ENCODE measurements at regions not wholly inside any gene's neighbourhood (a gene's known extent, or its start where the extent isn't known, plus 50 kb on each side); places are given as distances from the start of the nearest gene placed in this dataset.

DNA sequence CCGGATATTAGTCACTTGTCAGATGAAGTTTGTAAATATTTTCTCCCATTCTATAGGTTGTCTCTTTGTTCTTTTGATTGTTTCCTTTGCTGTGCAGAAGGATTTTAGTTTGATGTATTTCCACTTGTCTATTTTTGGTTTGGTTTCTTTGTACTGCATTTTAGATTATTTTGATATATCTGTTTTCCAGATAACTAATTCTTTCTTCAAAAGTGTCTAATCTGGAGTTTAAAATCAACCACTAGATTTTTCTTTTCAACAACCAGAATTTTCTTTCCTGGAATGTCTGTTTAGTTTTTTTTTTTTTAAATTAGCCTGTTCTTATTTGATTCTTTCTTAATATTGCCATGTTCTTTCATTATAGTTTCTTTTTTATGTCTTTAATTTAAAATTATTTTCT is 116.8 kb upstream of the INHBA start:
- Histone ChIP-seq H3K4me1 (ENCODE audit: control insufficient read depth in 2 of 2, insufficient read depth in 2 of 2, low read length in 2 of 2) (no peaks in the 10 kb centered on the region), H3K4me3 (ENCODE audit: low read length in 2 of 2) (no peak overlapping the region), H3K9ac (ENCODE audit: low read depth in 1 of 2, low read length in 2 of 2) (no peak overlapping the region), H3K36me3 (ENCODE audit: control insufficient read depth in 2 of 2, insufficient read depth in 2 of 2, low read length in 2 of 2) (no peaks in the 10 kb centered on the region), H3K27ac (ENCODE audit: low read depth in 2 of 2, low read length in 2 of 2) (no peak overlapping the region), H3K27me3 (ENCODE audit: control insufficient read depth in 2 of 2, insufficient read depth in 2 of 2, low read length in 2 of 2) (no peaks in the 10 kb centered on the region), H3K9me3 (ENCODE audit: control insufficient read depth in 2 of 2, low read length in 2 of 2) (no peaks in the 10 kb centered on the region)

- no peak overlapping the region for H3K4me3 ChIP-seq (ENCODE audit: low read length in 2 of 2)
- no peaks in the 10 kb centered on the region for H3K36me3 ChIP-seq (ENCODE audit: control insufficient read depth in 2 of 2, insufficient read depth in 2 of 2, low read length in 2 of 2)
- H3K27me3 ChIP-seq (ENCODE audit: control insufficient read depth in 2 of 2, insufficient read depth in 2 of 2, low read length in 2 of 2) = no peaks in the 10 kb centered on the region
- H3K27ac ChIP-seq (ENCODE audit: low read depth in 2 of 2, low read length in 2 of 2) = no peak overlapping the region
- H3K9ac ChIP-seq (ENCODE audit: low read depth in 1 of 2, low read length in 2 of 2) = no peak overlapping the region
- H3K4me1 ChIP-seq (ENCODE audit: control insufficient read depth in 2 of 2, insufficient read depth in 2 of 2, low read length in 2 of 2) = no peaks in the 10 kb centered on the region
- H3K9me3 ChIP-seq (ENCODE audit: control insufficient read depth in 2 of 2, low read length in 2 of 2) = no peaks in the 10 kb centered on the region
These were observed 116.0 kb upstream of the INHBA start for GRCh38 chr7:41818765-41819398.

GRCh38 chr7:41817386-41817785 is 114.5 kb upstream of the INHBA start:
- H3K9me3 ChIP-seq (ENCODE audit: control insufficient read depth in 2 of 2, low read length in 2 of 2) = no peaks in the 10 kb centered on the region
- no peaks in the 10 kb centered on the region for H3K27me3 ChIP-seq (ENCODE audit: control insufficient read depth in 2 of 2, insufficient read depth in 2 of 2, low read length in 2 of 2)
- no peak overlapping the region for H3K27ac ChIP-seq (ENCODE audit: low read depth in 2 of 2, low read length in 2 of 2)
- H3K4me1 ChIP-seq (ENCODE audit: control insufficient read depth in 2 of 2, insufficient read depth in 2 of 2, low read length in 2 of 2) = no peaks in the 10 kb centered on the region
- H3K4me3 ChIP-seq (ENCODE audit: low read length in 2 of 2) = no peak overlapping the region
- H3K36me3 ChIP-seq (ENCODE audit: control insufficient read depth in 2 of 2, insufficient read depth in 2 of 2, low read length in 2 of 2) = no peaks in the 10 kb centered on the region
- no peak overlapping the region for H3K9ac ChIP-seq (ENCODE audit: low read depth in 1 of 2, low read length in 2 of 2)

DNA sequence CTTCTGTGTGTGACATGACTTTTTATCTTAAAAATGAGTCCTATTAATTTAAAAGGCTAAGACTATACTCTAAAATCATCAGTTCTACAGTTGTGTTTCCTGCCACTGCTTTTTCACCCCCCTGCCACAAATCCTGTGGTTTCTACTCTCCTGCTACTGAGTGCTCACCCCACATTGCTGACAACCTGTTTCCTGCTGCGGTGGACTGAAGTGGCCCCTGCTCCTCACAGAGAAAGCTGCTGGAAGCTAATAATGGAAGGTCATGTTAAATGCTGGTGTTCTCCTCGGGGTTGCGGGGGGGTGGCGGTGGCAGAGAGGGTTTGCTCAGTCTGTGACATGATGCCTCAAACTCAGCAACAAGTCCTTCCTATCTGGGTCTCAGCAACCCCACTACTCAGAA is 113.2 kb upstream of the INHBA start:
- Histone ChIP-seq H3K27ac (ENCODE audit: low read depth in 2 of 2, low read length in 2 of 2) (no peak overlapping the region), H3K27me3 (ENCODE audit: control insufficient read depth in 2 of 2, insufficient read depth in 2 of 2, low read length in 2 of 2) (no peaks in the 10 kb centered on the region), H3K9me3 (ENCODE audit: control insufficient read depth in 2 of 2, low read length in 2 of 2) (no peaks in the 10 kb centered on the region), H3K4me1 (ENCODE audit: control insufficient read depth in 2 of 2, insufficient read depth in 2 of 2, low read length in 2 of 2) (no peaks in the 10 kb centered on the region), H3K9ac (ENCODE audit: low read depth in 1 of 2, low read length in 2 of 2) (no peak overlapping the region), H3K36me3 (ENCODE audit: control insufficient read depth in 2 of 2, insufficient read depth in 2 of 2, low read length in 2 of 2) (no peaks in the 10 kb centered on the region), H3K4me3 (ENCODE audit: low read length in 2 of 2) (no peak overlapping the region)

DNA sequence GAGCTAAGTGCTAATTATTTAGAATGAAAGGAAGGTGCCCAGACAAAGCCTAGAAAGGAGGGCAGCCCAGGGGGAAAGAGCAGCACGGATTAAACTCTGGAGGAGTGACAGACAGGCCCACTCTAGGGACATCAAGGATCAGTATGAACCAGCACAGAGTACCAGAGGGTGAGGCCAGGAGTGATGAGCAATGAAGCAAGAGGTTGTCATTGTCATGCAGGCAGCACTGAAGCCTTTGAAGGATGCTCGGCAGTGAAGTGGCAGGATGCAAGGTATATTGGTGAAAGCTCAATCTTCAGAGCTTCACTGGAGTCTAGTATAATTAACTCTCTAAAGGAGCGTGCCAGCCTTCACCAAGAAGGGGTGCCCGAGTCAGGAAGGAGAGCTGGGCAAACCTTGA is 112.0 kb upstream of the INHBA start:
- Histone ChIP-seq H3K9ac (ENCODE audit: low read depth in 1 of 2, low read length in 2 of 2) (no peak overlapping the region), H3K4me1 (ENCODE audit: control insufficient read depth in 2 of 2, insufficient read depth in 2 of 2, low read length in 2 of 2) (no peaks in the 10 kb centered on the region), H3K27me3 (ENCODE audit: control insufficient read depth in 2 of 2, insufficient read depth in 2 of 2, low read length in 2 of 2) (no peaks in the 10 kb centered on the region), H3K36me3 (ENCODE audit: control insufficient read depth in 2 of 2, insufficient read depth in 2 of 2, low read length in 2 of 2) (no peaks in the 10 kb centered on the region), H3K27ac (ENCODE audit: low read depth in 2 of 2, low read length in 2 of 2) (no peak overlapping the region), H3K9me3 (ENCODE audit: control insufficient read depth in 2 of 2, low read length in 2 of 2) (no peaks in the 10 kb centered on the region), H3K4me3 (ENCODE audit: low read length in 2 of 2) (no peak overlapping the region)

GRCh38 chr7:41813286-41813685 is 110.4 kb upstream of the INHBA start:
- Histone ChIP-seq H3K9ac (ENCODE audit: low read depth in 1 of 2, low read length in 2 of 2) (no peak overlapping the region), H3K27me3 (ENCODE audit: control insufficient read depth in 2 of 2, insufficient read depth in 2 of 2, low read length in 2 of 2) (no peaks in the 10 kb centered on the region), H3K36me3 (ENCODE audit: control insufficient read depth in 2 of 2, insufficient read depth in 2 of 2, low read length in 2 of 2) (no peaks in the 10 kb centered on the region), H3K27ac (ENCODE audit: low read depth in 2 of 2, low read length in 2 of 2) (no peak overlapping the region), H3K4me1 (ENCODE audit: control insufficient read depth in 2 of 2, insufficient read depth in 2 of 2, low read length in 2 of 2) (no peaks in the 10 kb centered on the region), H3K9me3 (ENCODE audit: control insufficient read depth in 2 of 2, low read length in 2 of 2) (no peaks in the 10 kb centered on the region), H3K4me3 (ENCODE audit: low read length in 2 of 2) (no peak overlapping the region)

DNA sequence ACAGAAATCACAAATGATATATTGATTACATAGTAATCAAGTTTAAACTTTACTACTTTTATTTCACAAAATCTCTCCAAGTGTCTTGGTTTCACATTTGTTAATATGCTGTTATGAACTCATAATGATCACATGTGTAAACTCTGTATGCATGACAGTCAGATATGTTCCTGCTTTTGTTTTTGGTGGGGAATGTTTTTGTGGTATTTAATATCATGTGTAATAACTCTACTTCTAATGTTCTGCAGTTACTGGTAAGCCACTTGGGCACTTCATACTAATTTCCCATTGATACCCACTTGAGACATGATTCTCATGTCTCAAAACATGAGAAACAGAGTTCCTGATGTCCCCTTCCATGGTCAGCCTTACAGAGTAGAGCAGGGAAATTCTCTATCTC is 109.1 kb upstream of the INHBA start:
- no peaks in the 10 kb centered on the region for H3K4me1 ChIP-seq (ENCODE audit: control insufficient read depth in 2 of 2, insufficient read depth in 2 of 2, low read length in 2 of 2)
- H3K27ac ChIP-seq (ENCODE audit: low read depth in 2 of 2, low read length in 2 of 2) = no peak overlapping the region
- no peaks in the 10 kb centered on the region for H3K9me3 ChIP-seq (ENCODE audit: control insufficient read depth in 2 of 2, low read length in 2 of 2)
- no peak overlapping the region for H3K4me3 ChIP-seq (ENCODE audit: low read length in 2 of 2)
- H3K9ac ChIP-seq (ENCODE audit: low read depth in 1 of 2, low read length in 2 of 2) = no peak overlapping the region
- no peaks in the 10 kb centered on the region for H3K27me3 ChIP-seq (ENCODE audit: control insufficient read depth in 2 of 2, insufficient read depth in 2 of 2, low read length in 2 of 2)
- H3K36me3 ChIP-seq (ENCODE audit: control insufficient read depth in 2 of 2, insufficient read depth in 2 of 2, low read length in 2 of 2) = no peaks in the 10 kb centered on the region

DNA sequence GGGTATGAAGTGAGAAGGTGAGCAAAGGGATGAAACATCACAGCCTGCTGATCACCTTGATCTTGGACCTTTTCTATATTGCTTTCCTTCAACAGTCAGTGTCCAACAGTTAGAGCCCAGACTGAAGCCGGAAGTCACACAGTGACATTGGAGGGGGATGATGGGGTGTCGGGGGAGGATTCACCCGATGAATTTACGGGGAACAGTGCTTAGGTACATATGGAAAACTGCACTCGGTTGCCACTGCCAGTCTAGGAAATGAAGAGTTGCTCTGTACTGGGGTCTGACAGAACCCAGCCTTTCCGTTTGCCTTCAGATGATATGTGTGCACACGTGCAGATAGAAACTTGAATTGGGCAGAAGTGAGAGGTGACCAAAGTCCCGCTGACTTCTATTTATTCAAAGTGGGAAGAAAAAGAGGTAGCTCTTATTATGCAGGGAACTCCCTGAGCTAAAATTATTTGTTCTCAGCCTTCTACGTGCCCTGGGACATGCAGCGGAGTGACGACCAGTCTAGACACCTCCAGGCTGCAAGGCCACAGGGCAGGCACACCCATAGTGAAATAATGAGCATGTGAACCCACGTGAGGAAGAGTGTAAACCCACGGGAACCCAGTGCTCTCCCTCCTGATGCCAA is 107.2 kb upstream of the INHBA start:
- H3K4me1 ChIP-seq (ENCODE audit: control insufficient read depth in 2 of 2, insufficient read depth in 2 of 2, low read length in 2 of 2) = no peaks in the 10 kb centered on the region
- no peaks in the 10 kb centered on the region for H3K9me3 ChIP-seq (ENCODE audit: control insufficient read depth in 2 of 2, low read length in 2 of 2)
- no peak overlapping the region for H3K27ac ChIP-seq (ENCODE audit: low read depth in 2 of 2, low read length in 2 of 2)
- H3K27me3 ChIP-seq (ENCODE audit: control insufficient read depth in 2 of 2, insufficient read depth in 2 of 2, low read length in 2 of 2) = no peaks in the 10 kb centered on the region
- no peaks in the 10 kb centered on the region for H3K36me3 ChIP-seq (ENCODE audit: control insufficient read depth in 2 of 2, insufficient read depth in 2 of 2, low read length in 2 of 2)
- H3K9ac ChIP-seq (ENCODE audit: low read depth in 1 of 2, low read length in 2 of 2) = no peak overlapping the region
- H3K4me3 ChIP-seq (ENCODE audit: low read length in 2 of 2) = no peak overlapping the region

- Histone ChIP-seq H3K9me3 (ENCODE audit: control insufficient read depth in 2 of 2, low read length in 2 of 2) (no peaks in the 10 kb centered on the region), H3K4me1 (ENCODE audit: control insufficient read depth in 2 of 2, insufficient read depth in 2 of 2, low read length in 2 of 2) (no peaks in the 10 kb centered on the region), H3K27me3 (ENCODE audit: control insufficient read depth in 2 of 2, insufficient read depth in 2 of 2, low read length in 2 of 2) (no peaks in the 10 kb centered on the region), H3K27ac (ENCODE audit: low read depth in 2 of 2, low read length in 2 of 2) (no peak overlapping the region), H3K36me3 (ENCODE audit: control insufficient read depth in 2 of 2, insufficient read depth in 2 of 2, low read length in 2 of 2) (no peaks in the 10 kb centered on the region), H3K9ac (ENCODE audit: low read depth in 1 of 2, low read length in 2 of 2) (no peak overlapping the region), H3K4me3 (ENCODE audit: low read length in 2 of 2) (no peak overlapping the region)
These were observed 106.6 kb upstream of the INHBA start for GRCh38 chr7:41809529-41809939.

DNA sequence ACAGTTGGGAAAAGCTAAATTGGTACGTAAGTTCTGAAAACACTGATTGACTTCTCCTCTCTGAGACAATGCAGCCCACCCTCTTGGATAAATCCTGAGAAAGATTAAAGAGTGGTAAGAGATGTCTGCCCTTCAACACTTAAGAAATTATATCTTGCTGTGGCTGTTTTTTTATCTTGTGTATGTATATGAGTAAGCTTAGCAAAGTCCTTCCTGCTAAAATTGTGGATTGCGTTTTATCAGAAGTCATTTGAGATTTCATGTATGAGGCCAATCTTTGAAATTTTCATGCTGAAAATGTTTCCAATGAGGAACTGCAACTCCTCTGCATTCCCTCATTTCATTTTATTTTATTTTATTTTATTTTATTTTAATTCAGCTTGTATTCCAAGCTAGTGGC is 106.2 kb upstream of the INHBA start:
- H3K36me3 ChIP-seq (ENCODE audit: control insufficient read depth in 2 of 2, insufficient read depth in 2 of 2, low read length in 2 of 2) = no peaks in the 10 kb centered on the region
- H3K4me3 ChIP-seq (ENCODE audit: low read length in 2 of 2) = no peak overlapping the region
- H3K27ac ChIP-seq (ENCODE audit: low read depth in 2 of 2, low read length in 2 of 2) = no peak overlapping the region
- no peaks in the 10 kb centered on the region for H3K27me3 ChIP-seq (ENCODE audit: control insufficient read depth in 2 of 2, insufficient read depth in 2 of 2, low read length in 2 of 2)
- no peaks in the 10 kb centered on the region for H3K4me1 ChIP-seq (ENCODE audit: control insufficient read depth in 2 of 2, insufficient read depth in 2 of 2, low read length in 2 of 2)
- no peak overlapping the region for H3K9ac ChIP-seq (ENCODE audit: low read depth in 1 of 2, low read length in 2 of 2)
- no peaks in the 10 kb centered on the region for H3K9me3 ChIP-seq (ENCODE audit: control insufficient read depth in 2 of 2, low read length in 2 of 2)
